ENCODE measurements at regions not wholly inside any gene's neighbourhood (a gene's known extent, or its start where the extent isn't known, plus 50 kb on each side); places are given as distances from the start of the nearest gene placed in this dataset.
"Not testable (repeated sequence)": the region's sequence is repeated elsewhere in the genome, so short reads cannot be mapped to it uniquely, and the experiment has no call there.

- no peaks in the 10 kb centered on the region for H3K27me3 ChIP-seq (ENCODE audit: insufficient read depth, insufficient read length)
Observed at GRCh38 chr2:160825433-160825832, 331.8 kb upstream of the RBMS1 start.

GRCh38 chr2:160826496-160826895 lies 332.9 kb upstream of the RBMS1 start:
- Histone ChIP-seq H3K9me3 (ENCODE audit: insufficient read depth, low read length) (no peaks in the 10 kb centered on the region; the same call in 1 of the 2 replicates), H3K4me3 (ENCODE audit: insufficient read length, low read depth) (no peak overlapping the region), H3K9ac (ENCODE audit: insufficient read length, low read depth) (no peak overlapping the region), H3K4me1 (ENCODE audit: insufficient read depth, insufficient read length) (no peaks in the 10 kb centered on the region), H3K36me3 (ENCODE audit: insufficient read depth, insufficient read length, low read length) (no peaks in the 10 kb centered on the region), H3K27me3 (ENCODE audit: insufficient read depth, insufficient read length) (no peaks in the 10 kb centered on the region)
- DNase-seq (ENCODE audit: low read depth, low spot score): no peak
- TF ChIP-seq SUZ12 (IDR thresholded peaks at IDR 0.05; ENCODE audit: extremely low read depth, insufficient read depth, insufficient read length): no peak
- TF ChIP-seq YY1 (IDR thresholded peaks at IDR 0.05; ENCODE audit: insufficient read depth, insufficient read length): no peak
- TF ChIP-seq ZNF274 (IDR thresholded peaks at IDR 0.05; ENCODE audit: low read depth, low read length): no peak

More at GRCh38 chr2:160825433-160825832, 331.8 kb upstream of the RBMS1 start:
- Histone ChIP-seq H3K4me1 (ENCODE audit: insufficient read depth, insufficient read length) (no peaks in the 10 kb centered on the region), H3K9me3 (ENCODE audit: insufficient read depth, low read length) (no peaks in the 10 kb centered on the region; the same call in 1 of the 2 replicates), H3K4me3 (ENCODE audit: insufficient read length, low read depth) (no peak overlapping the region), H3K9ac (ENCODE audit: insufficient read length, low read depth) (no peak overlapping the region), H3K36me3 (ENCODE audit: insufficient read depth, insufficient read length, low read length) (no peaks in the 10 kb centered on the region)
- TF ChIP-seq YY1 (IDR thresholded peaks at IDR 0.05; ENCODE audit: insufficient read depth, insufficient read length) (no peak), SUZ12 (IDR thresholded peaks at IDR 0.05; ENCODE audit: extremely low read depth, insufficient read depth, insufficient read length) (no peak)
- no peak for DNase-seq (ENCODE audit: low read depth, low spot score)

- DNase-seq (ENCODE audit: low read depth, low spot score): no peak
- Histone ChIP-seq H3K9ac (ENCODE audit: insufficient read length, low read depth) (no peak overlapping the region), H3K9me3 (ENCODE audit: insufficient read depth, low read length) (no peaks in the 10 kb centered on the region; the same call in 1 of the 2 replicates), H3K4me3 (ENCODE audit: insufficient read length, low read depth) (no peak overlapping the region), H3K27me3 (ENCODE audit: insufficient read depth, insufficient read length) (no peaks in the 10 kb centered on the region), H3K36me3 (ENCODE audit: insufficient read depth, insufficient read length, low read length) (no peaks in the 10 kb centered on the region), H3K4me1 (ENCODE audit: insufficient read depth, insufficient read length) (no peaks in the 10 kb centered on the region)
- TF ChIP-seq ZNF274 (IDR thresholded peaks at IDR 0.05; ENCODE audit: low read depth, low read length) (no peak), SUZ12 (IDR thresholded peaks at IDR 0.05; ENCODE audit: extremely low read depth, insufficient read depth, insufficient read length) (no peak), YY1 (IDR thresholded peaks at IDR 0.05; ENCODE audit: insufficient read depth, insufficient read length) (no peak)
Observed at GRCh38 chr2:160828076-160828475, 332.2 kb upstream of the TANK start.

GRCh38 chr2:160832381-160832780 lies 327.8 kb upstream of the TANK start:
- H3K27me3 ChIP-seq (ENCODE audit: insufficient read depth, insufficient read length); DNase-seq (ENCODE audit: low read depth, low spot score); H3K4me3 ChIP-seq (ENCODE audit: insufficient read length, low read depth); H3K4me1 ChIP-seq (ENCODE audit: insufficient read depth, insufficient read length); H3K9ac ChIP-seq (ENCODE audit: insufficient read length, low read depth); H3K36me3 ChIP-seq (ENCODE audit: insufficient read depth, insufficient read length, low read length); H3K9me3 ChIP-seq (ENCODE audit: insufficient read depth, low read length): not testable (repeated sequence)

- H3K4me3 ChIP-seq (ENCODE audit: insufficient read length, low read depth): no peak overlapping the region
- TF ChIP-seq YY1 (IDR thresholded peaks at IDR 0.05; ENCODE audit: insufficient read depth, insufficient read length): no peak
- TF ChIP-seq ZNF274 (IDR thresholded peaks at IDR 0.05; ENCODE audit: low read depth, low read length): no peak
- no peak for TF ChIP-seq SUZ12 (IDR thresholded peaks at IDR 0.05; ENCODE audit: extremely low read depth, insufficient read depth, insufficient read length)
- H3K36me3 ChIP-seq (ENCODE audit: insufficient read depth, insufficient read length, low read length): no peaks in the 10 kb centered on the region
- no peak overlapping the region for H3K9ac ChIP-seq (ENCODE audit: insufficient read length, low read depth)
- H3K4me1 ChIP-seq (ENCODE audit: insufficient read depth, insufficient read length): no peaks in the 10 kb centered on the region
- DNase-seq (ENCODE audit: low read depth, low spot score): no peak
- H3K27me3 ChIP-seq (ENCODE audit: insufficient read depth, insufficient read length): no peaks in the 10 kb centered on the region
- no peaks in the 10 kb centered on the region for H3K9me3 ChIP-seq (ENCODE audit: insufficient read depth, low read length)
Observed at GRCh38 chr2:160835166-160835565, 325.1 kb upstream of the TANK start.

- no peak for TF ChIP-seq YY1 (IDR thresholded peaks at IDR 0.05; ENCODE audit: insufficient read depth, insufficient read length)
- TF ChIP-seq SUZ12 (IDR thresholded peaks at IDR 0.05; ENCODE audit: extremely low read depth, insufficient read depth, insufficient read length): no peak
- TF ChIP-seq ZNF274 (IDR thresholded peaks at IDR 0.05; ENCODE audit: low read depth, low read length): no peak
- Histone ChIP-seq H3K36me3 (ENCODE audit: insufficient read depth, insufficient read length, low read length) (no peaks in the 10 kb centered on the region), H3K9ac (ENCODE audit: insufficient read length, low read depth) (no peak overlapping the region), H3K9me3 (ENCODE audit: insufficient read depth, low read length) (no peaks in the 10 kb centered on the region), H3K27me3 (ENCODE audit: insufficient read depth, insufficient read length) (no peaks in the 10 kb centered on the region), H3K4me1 (ENCODE audit: insufficient read depth, insufficient read length) (no peaks in the 10 kb centered on the region), H3K4me3 (ENCODE audit: insufficient read length, low read depth) (no peak overlapping the region)
- DNase-seq (ENCODE audit: low read depth, low spot score): no peak
Observed at GRCh38 chr2:160836755-160837154, 323.5 kb upstream of the TANK start.

GRCh38 chr2:160837416-160837815 lies 322.8 kb upstream of the TANK start:
- Histone ChIP-seq H3K9me3 (ENCODE audit: insufficient read depth, low read length) (no peaks in the 10 kb centered on the region), H3K36me3 (ENCODE audit: insufficient read depth, insufficient read length, low read length) (no peaks in the 10 kb centered on the region), H3K27me3 (ENCODE audit: insufficient read depth, insufficient read length) (no peaks in the 10 kb centered on the region), H3K9ac (ENCODE audit: insufficient read length, low read depth) (no peak overlapping the region), H3K4me3 (ENCODE audit: insufficient read length, low read depth) (no peak overlapping the region), H3K4me1 (ENCODE audit: insufficient read depth, insufficient read length) (no peaks in the 10 kb centered on the region)
- no peak for DNase-seq (ENCODE audit: low read depth, low spot score)
- no peak for TF ChIP-seq ZNF274 (IDR thresholded peaks at IDR 0.05; ENCODE audit: low read depth, low read length)
- no peak for TF ChIP-seq SUZ12 (IDR thresholded peaks at IDR 0.05; ENCODE audit: extremely low read depth, insufficient read depth, insufficient read length)
- no peak for TF ChIP-seq YY1 (IDR thresholded peaks at IDR 0.05; ENCODE audit: insufficient read depth, insufficient read length)

GRCh38 chr2:160838147-160838546 lies 322.1 kb upstream of the TANK start:
- Histone ChIP-seq H3K4me3 (ENCODE audit: insufficient read length, low read depth) (no peak overlapping the region), H3K9me3 (ENCODE audit: insufficient read depth, low read length) (no peaks in the 10 kb centered on the region; the same call in 1 of the 2 replicates), H3K36me3 (ENCODE audit: insufficient read depth, insufficient read length, low read length) (no peaks in the 10 kb centered on the region), H3K4me1 (ENCODE audit: insufficient read depth, insufficient read length) (no peaks in the 10 kb centered on the region), H3K27me3 (ENCODE audit: insufficient read depth, insufficient read length) (no peaks in the 10 kb centered on the region), H3K9ac (ENCODE audit: insufficient read length, low read depth) (no peak overlapping the region)
- no peak for DNase-seq (ENCODE audit: low read depth, low spot score)
- TF ChIP-seq SUZ12 (IDR thresholded peaks at IDR 0.05; ENCODE audit: extremely low read depth, insufficient read depth, insufficient read length): no peak
- no peak for TF ChIP-seq YY1 (IDR thresholded peaks at IDR 0.05; ENCODE audit: insufficient read depth, insufficient read length)
- TF ChIP-seq ZNF274 (IDR thresholded peaks at IDR 0.05; ENCODE audit: low read depth, low read length): no peak
